ENCODE measurements at regions not wholly inside any gene's neighbourhood (a gene's known extent, or its start where the extent isn't known, plus 50 kb on each side); places are given as distances from the start of the nearest gene placed in this dataset.
"Not testable (repeated sequence)": the region's sequence is repeated elsewhere in the genome, so short reads cannot be mapped to it uniquely, and the experiment has no call there.

- DNase-seq (ENCODE audit: low read depth in 4 of 4, low spot score in 2 of 4) = no peak
These were observed 1003.7 kb downstream of the BRD1 start for GRCh38 chr22:48823941-48824340.

- DNase-seq (ENCODE audit: low read depth in 4 of 4, low spot score in 2 of 4) = no peak
These were observed 1005.1 kb downstream of the BRD1 start for GRCh38 chr22:48822278-48823233.

- DNase-seq (ENCODE audit: low read depth in 4 of 4, low spot score in 2 of 4) = no peak
These were observed 1005.9 kb downstream of the BRD1 start for GRCh38 chr22:48821727-48822126.

- DNase-seq (ENCODE audit: low read depth in 4 of 4, low spot score in 2 of 4) = no peak
These were observed 1006.4 kb downstream of the BRD1 start for GRCh38 chr22:48821346-48821690.

- DNase-seq (ENCODE audit: low read depth in 4 of 4, low spot score in 2 of 4) = no peak
These were observed 1007.0 kb downstream of the BRD1 start for GRCh38 chr22:48820481-48821345.

GRCh38 chr22:48819961-48820360 lies 1007.7 kb downstream of the BRD1 start:
- no peak for DNase-seq (ENCODE audit: low read depth in 4 of 4, low spot score in 2 of 4)

GRCh38 chr22:48819232-48819631 lies 1008.4 kb downstream of the BRD1 start:
- no peak for DNase-seq (ENCODE audit: low read depth in 4 of 4, low spot score in 2 of 4)

GRCh38 chr22:48817491-48817890 lies 1010.2 kb downstream of the BRD1 start:
- DNase-seq (ENCODE audit: low read depth in 4 of 4, low spot score in 2 of 4) = not testable (repeated sequence)

- DNase-seq (ENCODE audit: low read depth in 4 of 4, low spot score in 2 of 4) = no peak
These were observed 1015.8 kb downstream of the BRD1 start for GRCh38 chr22:48811885-48812284.

GRCh38 chr22:48808038-48808960 lies 1019.4 kb downstream of the BRD1 start:
- no peak for DNase-seq (ENCODE audit: low read depth in 4 of 4, low spot score in 2 of 4)

- no peak for DNase-seq (ENCODE audit: low read depth in 4 of 4, low spot score in 2 of 4)
These were observed 1020.5 kb downstream of the BRD1 start for GRCh38 chr22:48807155-48807554.

GRCh38 chr22:48806227-48806781 lies 1021.4 kb downstream of the BRD1 start:
- no peak for DNase-seq (ENCODE audit: low read depth in 4 of 4, low spot score in 2 of 4)

GRCh38 chr22:48805516-48805915 lies 1022.2 kb downstream of the BRD1 start:
- DNase-seq (ENCODE audit: low read depth in 4 of 4, low spot score in 2 of 4) = no peak

- no peak for DNase-seq (ENCODE audit: low read depth in 4 of 4, low spot score in 2 of 4)
These were observed 1022.8 kb downstream of the BRD1 start for GRCh38 chr22:48804811-48805301.

- DNase-seq (ENCODE audit: low read depth in 4 of 4, low spot score in 2 of 4) = no peak
These were observed 1023.5 kb downstream of the BRD1 start for GRCh38 chr22:48803948-48804810.

- DNase-seq (ENCODE audit: low read depth in 4 of 4, low spot score in 2 of 4) = no peak
These were observed 1024.3 kb downstream of the BRD1 start for GRCh38 chr22:48803171-48803947.

- DNase-seq (ENCODE audit: low read depth in 4 of 4, low spot score in 2 of 4) = no peak
These were observed 1025.1 kb downstream of the BRD1 start for GRCh38 chr22:48802576-48802975.

GRCh38 chr22:48800886-48801607 lies 1026.6 kb downstream of the BRD1 start:
- DNase-seq (ENCODE audit: low read depth in 4 of 4, low spot score in 2 of 4) = no peak

Data from left renal cortex interstitium (tissue), 4 donors.